ENCODE measurements at regions not wholly inside any gene's neighbourhood (a gene's known extent, or its start where the extent isn't known, plus 50 kb on each side); places are given as distances from the start of the nearest gene placed in this dataset.

DNA sequence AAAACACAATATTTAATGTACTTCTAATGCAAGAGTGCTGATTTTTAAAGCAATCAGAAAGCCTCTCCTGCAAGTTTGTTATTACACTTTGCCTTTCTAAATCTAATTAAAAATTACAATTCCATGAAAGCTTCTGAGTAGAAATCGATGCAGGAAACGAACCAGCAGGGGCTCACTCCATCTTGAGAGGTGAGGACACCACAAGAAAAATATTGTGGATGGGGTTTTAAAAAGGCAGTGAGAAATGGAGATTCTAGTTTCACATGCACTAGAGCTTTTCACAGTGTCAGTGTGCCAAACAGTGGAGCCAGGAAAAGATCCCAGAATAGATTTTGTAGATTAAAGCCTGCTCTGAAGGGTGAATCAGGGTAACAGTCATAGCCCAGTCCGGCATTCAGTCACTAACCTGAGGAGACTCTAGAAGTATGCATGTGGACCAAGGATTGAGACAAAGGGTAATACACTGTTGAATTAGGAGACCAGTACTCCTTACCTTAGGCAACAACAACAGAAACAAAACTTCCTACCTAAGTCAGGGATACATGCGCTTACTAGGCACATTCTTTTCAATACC lies 362.3 kb downstream of the NAF1 start:
- TF ChIP-seq, protein P1, sequence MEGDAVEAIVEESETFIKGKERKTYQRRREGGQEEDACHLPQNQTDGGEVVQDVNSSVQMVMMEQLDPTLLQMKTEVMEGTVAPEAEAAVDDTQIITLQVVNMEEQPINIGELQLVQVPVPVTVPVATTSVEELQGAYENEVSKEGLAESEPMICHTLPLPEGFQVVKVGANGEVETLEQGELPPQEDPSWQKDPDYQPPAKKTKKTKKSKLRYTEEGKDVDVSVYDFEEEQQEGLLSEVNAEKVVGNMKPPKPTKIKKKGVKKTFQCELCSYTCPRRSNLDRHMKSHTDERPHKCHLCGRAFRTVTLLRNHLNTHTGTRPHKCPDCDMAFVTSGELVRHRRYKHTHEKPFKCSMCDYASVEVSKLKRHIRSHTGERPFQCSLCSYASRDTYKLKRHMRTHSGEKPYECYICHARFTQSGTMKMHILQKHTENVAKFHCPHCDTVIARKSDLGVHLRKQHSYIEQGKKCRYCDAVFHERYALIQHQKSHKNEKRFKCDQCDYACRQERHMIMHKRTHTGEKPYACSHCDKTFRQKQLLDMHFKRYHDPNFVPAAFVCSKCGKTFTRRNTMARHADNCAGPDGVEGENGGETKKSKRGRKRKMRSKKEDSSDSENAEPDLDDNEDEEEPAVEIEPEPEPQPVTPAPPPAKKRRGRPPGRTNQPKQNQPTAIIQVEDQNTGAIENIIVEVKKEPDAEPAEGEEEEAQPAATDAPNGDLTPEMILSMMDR (IDR thresholded peaks at IDR 0.05; ENCODE audit: insufficient read depth, low read length, poor library complexity, severe bottlenecking) = no peak
- no peak for TF ChIP-seq EZH2phosphoT487 (conservative IDR thresholded peaks at IDR 0.05; ENCODE audit: low read length)

Measured in SU-DHL-6 (cell line).